ENCODE measurements at regions not wholly inside any gene's neighbourhood (a gene's known extent, or its start where the extent isn't known, plus 50 kb on each side); places are given as distances from the start of the nearest gene placed in this dataset.

DNA sequence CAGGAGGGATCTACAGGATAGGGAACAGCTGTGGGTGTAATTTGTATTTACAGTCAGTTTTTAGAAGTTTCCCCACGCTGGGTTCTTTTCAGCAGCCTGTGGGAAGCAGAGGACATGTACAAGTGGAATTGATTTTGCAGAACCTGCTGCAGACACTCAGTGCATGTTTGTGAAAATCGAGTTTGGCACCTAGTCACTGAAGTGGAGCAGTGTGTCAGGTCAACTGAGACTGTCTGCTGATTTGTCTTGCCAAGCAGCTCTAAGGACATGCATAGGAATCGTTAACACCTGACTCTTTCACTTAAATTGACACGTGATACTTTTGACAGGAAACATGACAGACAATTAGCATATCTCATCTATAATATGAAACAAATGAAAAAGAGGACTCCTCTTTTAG, 416.6 kb downstream of the TMX3 start:
- Mint-ChIP-seq H3K27me3 (no peaks in the 10 kb centered on the region), H3K9me3 (ENCODE audit: low read depth) (no peaks in the 10 kb centered on the region), H3K4me3 (no peak overlapping the region), H3K4me1 (no peaks in the 10 kb centered on the region), H3K36me3 (no peaks in the 10 kb centered on the region), H3K27ac (no peak overlapping the region)
- CTCF ChIA-PET = no interaction called here
- DNase-seq = no peak
- ATAC-seq = no peak

DNA sequence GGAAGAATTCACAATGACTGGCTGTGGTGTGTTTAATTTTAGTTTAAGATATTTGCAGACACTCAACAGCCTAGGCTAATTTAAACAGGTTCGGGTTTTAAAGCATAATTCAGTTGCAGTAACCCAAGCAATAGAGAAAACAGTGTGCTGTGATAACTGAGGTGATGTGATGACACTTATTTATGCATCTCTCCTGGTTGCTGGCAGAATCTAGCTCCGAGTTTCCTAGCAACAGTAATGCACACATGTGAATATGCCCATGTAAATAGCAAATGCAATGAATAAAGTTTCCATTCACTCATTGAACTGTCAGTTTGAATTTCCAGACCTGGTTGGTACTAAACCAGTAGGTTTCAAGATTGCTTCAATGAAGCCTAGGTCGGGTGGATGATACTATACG, 426.5 kb downstream of the TMX3 start:
- DNase-seq (no peak), ATAC-seq (no peak)
- CTCF ChIA-PET = no interaction called here
- peaks cover 2% of the 10 kb centered on the region for H3K9me3 Mint-ChIP-seq (ENCODE audit: low read depth)
- H3K4me1 Mint-ChIP-seq = no peaks in the 10 kb centered on the region
- no peaks in the 10 kb centered on the region for H3K36me3 Mint-ChIP-seq
- H3K27ac Mint-ChIP-seq = no peak overlapping the region
- no peak overlapping the region for H3K4me3 Mint-ChIP-seq
- H3K27me3 Mint-ChIP-seq = no peaks in the 10 kb centered on the region

- no peak for ATAC-seq
- no peak overlapping the region for H3K27ac Mint-ChIP-seq
- no peaks in the 10 kb centered on the region for H3K27me3 Mint-ChIP-seq
- H3K36me3 Mint-ChIP-seq = no peaks in the 10 kb centered on the region
- no peak for DNase-seq
- no peak overlapping the region for H3K4me3 Mint-ChIP-seq
- H3K9me3 Mint-ChIP-seq (ENCODE audit: low read depth) = peaks cover 2% of the 10 kb centered on the region
- CTCF ChIA-PET = no interaction called here
- no peaks in the 10 kb centered on the region for H3K4me1 Mint-ChIP-seq
These were observed 430.6 kb downstream of the TMX3 start for GRCh38 chr18:68284236-68284780.

DNA sequence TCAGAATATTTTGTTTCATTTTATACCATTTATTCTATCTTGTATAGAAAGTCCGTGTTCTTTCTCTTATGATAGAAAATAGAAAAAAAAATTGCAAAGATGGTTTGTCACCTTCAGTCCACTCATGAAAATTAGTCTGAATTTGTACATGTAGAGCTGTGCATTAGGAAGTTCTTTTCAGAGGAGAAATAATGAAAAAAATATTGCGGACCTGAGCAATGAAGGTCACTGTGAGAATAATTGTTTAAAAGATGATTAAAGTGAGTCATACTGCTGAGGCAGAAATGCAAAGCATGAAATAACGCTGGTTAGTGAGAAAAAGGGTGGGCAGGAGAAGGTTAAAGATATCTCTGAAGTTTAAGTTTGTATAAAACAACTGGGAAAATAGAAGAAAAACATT, 431.1 kb downstream of the TMX3 start:
- no peaks in the 10 kb centered on the region for H3K36me3 Mint-ChIP-seq
- peaks cover 2% of the 10 kb centered on the region for H3K9me3 Mint-ChIP-seq (ENCODE audit: low read depth)
- CTCF ChIA-PET = no interaction called here
- no peaks in the 10 kb centered on the region for H3K4me1 Mint-ChIP-seq
- ATAC-seq = no peak
- DNase-seq = no peak
- H3K27ac Mint-ChIP-seq = no peak overlapping the region
- no peaks in the 10 kb centered on the region for H3K27me3 Mint-ChIP-seq
- no peak overlapping the region for H3K4me3 Mint-ChIP-seq

GRCh38 chr18:68282232-68282631, 432.7 kb downstream of the TMX3 start:
- Mint-ChIP-seq H3K4me3 (no peak overlapping the region), H3K27ac (no peak overlapping the region), H3K9me3 (ENCODE audit: low read depth) (peaks cover 2% of the 10 kb centered on the region), H3K4me1 (no peaks in the 10 kb centered on the region), H3K36me3 (no peaks in the 10 kb centered on the region), H3K27me3 (no peaks in the 10 kb centered on the region)
- ATAC-seq (no peak), DNase-seq (no peak)
- CTCF ChIA-PET = no interaction called here

- Mint-ChIP-seq H3K36me3 (no peaks in the 10 kb centered on the region), H3K4me1 (no peaks in the 10 kb centered on the region), H3K4me3 (no peak overlapping the region), H3K9me3 (ENCODE audit: low read depth) (no peaks in the 10 kb centered on the region), H3K27ac (no peak overlapping the region), H3K27me3 (no peaks in the 10 kb centered on the region)
- CTCF ChIA-PET = no interaction called here
- DNase-seq = no peak
- no peak for ATAC-seq
These were observed 439.3 kb downstream of the TMX3 start for GRCh38 chr18:68275616-68276015.

- H3K27me3 Mint-ChIP-seq = no peaks in the 10 kb centered on the region
- no peak overlapping the region for H3K4me3 Mint-ChIP-seq
- no peak overlapping the region for H3K27ac Mint-ChIP-seq
- ATAC-seq (no peak), DNase-seq (no peak)
- no peaks in the 10 kb centered on the region for H3K9me3 Mint-ChIP-seq (ENCODE audit: low read depth)
- H3K4me1 Mint-ChIP-seq = no peaks in the 10 kb centered on the region
- H3K36me3 Mint-ChIP-seq = no peaks in the 10 kb centered on the region
- CTCF ChIA-PET = no interaction called here
These were observed 444.9 kb downstream of the TMX3 start for GRCh38 chr18:68270017-68270416.

DNA sequence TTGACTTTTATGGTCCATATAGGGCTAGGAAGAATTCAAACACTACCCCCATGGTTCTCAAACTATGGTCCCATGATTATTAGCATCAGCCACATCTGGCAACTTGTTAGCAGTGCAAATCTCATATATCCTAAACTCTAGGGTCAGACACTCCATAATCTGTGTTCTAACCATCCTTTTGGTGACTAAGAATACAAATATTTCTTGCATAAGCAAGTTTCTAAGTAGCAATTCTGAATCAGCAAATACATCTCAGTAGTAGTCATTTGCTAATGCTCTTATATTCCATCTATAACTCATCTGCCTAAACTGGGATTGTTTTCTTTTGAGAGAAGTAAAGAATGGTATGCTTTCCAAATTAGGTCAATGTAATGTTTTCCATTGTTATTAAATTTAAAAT, 447.3 kb downstream of the TMX3 start:
- CTCF ChIA-PET = no interaction called here
- DNase-seq (no peak), ATAC-seq (no peak)
- no peak overlapping the region for H3K27ac Mint-ChIP-seq
- no peaks in the 10 kb centered on the region for H3K27me3 Mint-ChIP-seq
- H3K4me1 Mint-ChIP-seq = no peaks in the 10 kb centered on the region
- H3K4me3 Mint-ChIP-seq = no peak overlapping the region
- H3K36me3 Mint-ChIP-seq = no peaks in the 10 kb centered on the region
- no peaks in the 10 kb centered on the region for H3K9me3 Mint-ChIP-seq (ENCODE audit: low read depth)

- Mint-ChIP-seq H3K4me3 (no peak overlapping the region), H3K27me3 (no peaks in the 10 kb centered on the region), H3K9me3 (ENCODE audit: low read depth) (no peaks in the 10 kb centered on the region), H3K4me1 (no peaks in the 10 kb centered on the region), H3K27ac (no peak overlapping the region), H3K36me3 (no peaks in the 10 kb centered on the region)
- CTCF ChIA-PET = no interaction called here
- ATAC-seq (no peak), DNase-seq (no peak)
These were observed 451.4 kb downstream of the TMX3 start for GRCh38 chr18:68263481-68263880.

DNA sequence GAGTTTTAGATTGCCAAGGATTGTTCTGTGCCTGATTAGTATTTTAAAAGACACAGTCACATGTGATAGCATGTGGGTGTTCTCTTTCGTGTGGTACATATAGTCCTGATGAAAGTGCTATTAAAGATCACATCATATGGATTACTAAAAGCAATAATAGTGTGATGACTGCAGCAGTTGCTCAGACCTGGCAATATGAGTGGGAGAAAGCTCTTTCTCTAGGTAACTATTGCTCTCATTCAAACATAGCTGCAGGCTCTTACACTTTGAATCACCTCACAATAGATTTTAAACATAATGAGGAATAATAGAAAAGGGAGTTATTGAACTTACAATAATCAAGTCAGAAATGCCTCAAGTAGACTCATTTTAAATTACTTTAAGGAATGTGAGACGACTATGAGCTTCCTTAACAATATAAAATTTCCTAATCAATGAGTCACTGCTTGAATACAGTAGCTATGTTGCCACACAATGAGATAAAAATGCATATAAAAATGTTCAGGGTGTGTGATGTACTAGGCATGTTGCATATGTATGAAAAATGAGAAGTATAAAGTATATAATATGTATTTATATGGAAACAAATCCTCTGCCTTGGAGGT, 452.1 kb downstream of the TMX3 start:
- H3K36me3 Mint-ChIP-seq = no peaks in the 10 kb centered on the region
- H3K27me3 Mint-ChIP-seq = no peaks in the 10 kb centered on the region
- CTCF ChIA-PET = no interaction called here
- no peaks in the 10 kb centered on the region for H3K4me1 Mint-ChIP-seq
- H3K27ac Mint-ChIP-seq = no peak overlapping the region
- H3K9me3 Mint-ChIP-seq (ENCODE audit: low read depth) = no peaks in the 10 kb centered on the region
- DNase-seq = no peak
- ATAC-seq = no peak
- H3K4me3 Mint-ChIP-seq = no peak overlapping the region

GRCh38 chr18:68256418-68257067, 458.4 kb downstream of the TMX3 start:
- DNase-seq (no peak), ATAC-seq (no peak)
- Mint-ChIP-seq H3K4me1 (no peaks in the 10 kb centered on the region), H3K9me3 (ENCODE audit: low read depth) (no peaks in the 10 kb centered on the region), H3K36me3 (no peaks in the 10 kb centered on the region), H3K4me3 (no peak overlapping the region), H3K27me3 (no peaks in the 10 kb centered on the region), H3K27ac (no peak overlapping the region)
- CTCF ChIA-PET = no interaction called here

- Mint-ChIP-seq H3K27ac (no peak overlapping the region), H3K9me3 (ENCODE audit: low read depth) (no peaks in the 10 kb centered on the region), H3K4me3 (no peak overlapping the region), H3K4me1 (no peaks in the 10 kb centered on the region), H3K36me3 (no peaks in the 10 kb centered on the region), H3K27me3 (no peaks in the 10 kb centered on the region)
- ATAC-seq = no peak
- CTCF ChIA-PET = no interaction called here
- DNase-seq = no peak
These were observed 470.1 kb downstream of the TMX3 start for GRCh38 chr18:68244786-68245185.

GRCh38 chr18:68241881-68242280, 473.0 kb downstream of the TMX3 start:
- no peak overlapping the region for H3K4me3 Mint-ChIP-seq
- no peaks in the 10 kb centered on the region for H3K36me3 Mint-ChIP-seq
- CTCF ChIA-PET = no interaction called here
- H3K4me1 Mint-ChIP-seq = no peaks in the 10 kb centered on the region
- no peak overlapping the region for H3K27ac Mint-ChIP-seq
- no peak for ATAC-seq
- no peaks in the 10 kb centered on the region for H3K27me3 Mint-ChIP-seq
- no peak for DNase-seq
- H3K9me3 Mint-ChIP-seq (ENCODE audit: low read depth) = no peaks in the 10 kb centered on the region

GRCh38 chr18:68234676-68235075, 480.2 kb downstream of the TMX3 start:
- Mint-ChIP-seq H3K27me3 (no peaks in the 10 kb centered on the region), H3K27ac (no peak overlapping the region), H3K9me3 (ENCODE audit: low read depth) (no peaks in the 10 kb centered on the region), H3K4me1 (no peaks in the 10 kb centered on the region), H3K4me3 (no peak overlapping the region), H3K36me3 (no peaks in the 10 kb centered on the region)
- DNase-seq (no peak), ATAC-seq (no peak)
- CTCF ChIA-PET = no interaction called here

- no peaks in the 10 kb centered on the region for H3K4me1 Mint-ChIP-seq
- no peaks in the 10 kb centered on the region for H3K36me3 Mint-ChIP-seq
- H3K27me3 Mint-ChIP-seq = no peaks in the 10 kb centered on the region
- H3K27ac Mint-ChIP-seq = no peak overlapping the region
- no peaks in the 10 kb centered on the region for H3K9me3 Mint-ChIP-seq (ENCODE audit: low read depth)
- H3K4me3 Mint-ChIP-seq = no peak overlapping the region
- DNase-seq (no peak), ATAC-seq (no peak)
- CTCF ChIA-PET = no interaction called here
These were observed 480.8 kb downstream of the TMX3 start for GRCh38 chr18:68234131-68234530.

All from activated CD8-positive, alpha-beta memory T cell treated with anti-CD3 and anti-CD28 coated beads, Interleukin-2, amount 10 ng/mL, durations not matched to agents 7 days and 5 days (primary cell).